ENCODE measurements at regions not wholly inside any gene's neighbourhood (a gene's known extent, or its start where the extent isn't known, plus 50 kb on each side); places are given as distances from the start of the nearest gene placed in this dataset.

- DNase-seq (ENCODE audit: low spot score in 2 of 2, unreplicated experiment in 2 of 2): no peak
- no peak for TF ChIP-seq CTCF (IDR thresholded peaks at IDR 0.05; ENCODE audit: unreplicated experiment)
- peaks cover 1% of the 10 kb centered on the region for H3K4me1 Mint-ChIP-seq
- no peaks in the 10 kb centered on the region for H3K27me3 Mint-ChIP-seq (ENCODE audit: low read depth)
- H3K36me3 Mint-ChIP-seq: no peaks in the 10 kb centered on the region
- no peak overlapping the region for H3K27ac Mint-ChIP-seq
- H3K4me3 Mint-ChIP-seq: no peak overlapping the region
- H3K9me3 Mint-ChIP-seq: peaks cover 3% of the 10 kb centered on the region
Measured at GRCh38 chr11:26229257-26229656, 102.7 kb upstream of the ANO3 start.

- Mint-ChIP-seq H3K27me3 (ENCODE audit: low read depth) (no peaks in the 10 kb centered on the region), H3K36me3 (no peaks in the 10 kb centered on the region), H3K4me3 (no peak overlapping the region), H3K9me3 (peaks cover 3% of the 10 kb centered on the region), H3K27ac (no peak overlapping the region), H3K4me1 (peaks cover 1% of the 10 kb centered on the region)
- no peak for TF ChIP-seq CTCF (IDR thresholded peaks at IDR 0.05; ENCODE audit: unreplicated experiment)
- DNase-seq (ENCODE audit: low spot score in 2 of 2, unreplicated experiment in 2 of 2): no peak
Measured at GRCh38 chr11:26229981-26230380, 101.9 kb upstream of the ANO3 start.

GRCh38 chr11:26231252-26231661, 100.7 kb upstream of the ANO3 start:
- Mint-ChIP-seq H3K27ac (no peak overlapping the region), H3K4me3 (no peak overlapping the region)
- no peak for DNase-seq (ENCODE audit: low spot score in 2 of 2, unreplicated experiment in 2 of 2)

GRCh38 chr11:26234451-26234850, 97.5 kb upstream of the ANO3 start:
- Mint-ChIP-seq H3K36me3 (no peaks in the 10 kb centered on the region), H3K27ac (no peak overlapping the region), H3K4me3 (no peak overlapping the region), H3K9me3 (peaks cover 3% of the 10 kb centered on the region), H3K4me1 (no peaks in the 10 kb centered on the region), H3K27me3 (ENCODE audit: low read depth) (no peaks in the 10 kb centered on the region)
- DNase-seq (ENCODE audit: low spot score in 2 of 2, unreplicated experiment in 2 of 2): no peak
- TF ChIP-seq CTCF (IDR thresholded peaks at IDR 0.05; ENCODE audit: unreplicated experiment): no peak

More at GRCh38 chr11:26231252-26231661, 100.7 kb upstream of the ANO3 start:
- no peaks in the 10 kb centered on the region for H3K36me3 Mint-ChIP-seq
- H3K4me1 Mint-ChIP-seq: peaks cover 1% of the 10 kb centered on the region
- no peaks in the 10 kb centered on the region for H3K27me3 Mint-ChIP-seq (ENCODE audit: low read depth)
- peaks cover 3% of the 10 kb centered on the region for H3K9me3 Mint-ChIP-seq
- no peak for TF ChIP-seq CTCF (IDR thresholded peaks at IDR 0.05; ENCODE audit: unreplicated experiment)

GRCh38 chr11:26243426-26243825, 88.5 kb upstream of the ANO3 start:
- TF ChIP-seq CTCF (IDR thresholded peaks at IDR 0.05; ENCODE audit: unreplicated experiment): no peak
- DNase-seq (ENCODE audit: low spot score in 2 of 2, unreplicated experiment in 2 of 2): no peak
- no peak overlapping the region for H3K4me3 Mint-ChIP-seq
- H3K4me1 Mint-ChIP-seq: peaks cover 17% of the 10 kb centered on the region
- H3K27ac Mint-ChIP-seq: peak overlapping the region; percentile 80
- H3K9me3 Mint-ChIP-seq: peaks cover 19% of the 10 kb centered on the region
- no peaks in the 10 kb centered on the region for H3K27me3 Mint-ChIP-seq (ENCODE audit: low read depth)
- peaks cover 3% of the 10 kb centered on the region for H3K36me3 Mint-ChIP-seq

DNA sequence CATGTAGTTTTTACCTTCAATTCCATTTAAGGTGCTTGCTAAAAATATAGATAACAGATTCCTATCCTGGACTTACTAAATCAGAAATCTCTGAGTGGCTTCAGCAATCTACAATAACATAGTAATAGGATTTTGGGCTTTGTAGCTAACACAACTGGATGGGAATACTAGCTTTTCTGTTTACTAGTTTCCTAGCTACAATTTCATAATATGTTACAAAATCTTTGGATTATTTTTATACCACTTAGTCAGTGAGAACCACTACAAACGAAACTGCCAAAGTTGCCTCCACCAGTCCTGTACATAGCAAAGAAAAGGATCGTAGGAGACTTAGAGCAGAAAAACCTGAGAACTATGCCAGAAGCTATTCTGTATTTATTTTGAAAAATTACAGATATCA, 87.7 kb upstream of the ANO3 start:
- no peak overlapping the region for H3K4me3 Mint-ChIP-seq
- peaks cover 17% of the 10 kb centered on the region for H3K4me1 Mint-ChIP-seq
- no peak for TF ChIP-seq CTCF (IDR thresholded peaks at IDR 0.05; ENCODE audit: unreplicated experiment)
- DNase-seq (ENCODE audit: low spot score in 2 of 2, unreplicated experiment in 2 of 2): no peak
- H3K9me3 Mint-ChIP-seq: peaks cover 19% of the 10 kb centered on the region
- peaks cover 3% of the 10 kb centered on the region for H3K36me3 Mint-ChIP-seq
- no peak overlapping the region for H3K27ac Mint-ChIP-seq
- no peaks in the 10 kb centered on the region for H3K27me3 Mint-ChIP-seq (ENCODE audit: low read depth)
